SK-N-SH (cell line): ENCODE measurements at regions not wholly inside any gene's neighbourhood (a gene's known extent, or its start where the extent isn't known, plus 50 kb on each side); places are given as distances from the start of the nearest gene placed in this dataset.

Experiments used
- CTCF ChIA-PET: fragments of 300-600, 350-600 bp; formaldehyde crosslinking; extraction: SDS; loops from one replicate; lab custom pipeline; 2021; lab: Yijun Ruan, JAX
- POLR2A ChIA-PET: fragments of 350-600 bp; sonication (Branson Sonifier 250); formaldehyde crosslinking; extraction: SDS; loops from one replicate; lab custom pipeline; 2020; ENCODE audit warnings: antibody characterized with exemption, inconsistent platforms; lab: Yijun Ruan, JAX
- DNase-seq: peaks from one replicate; pipeline ENCODE4 v3.0.0; 2012
- H2AFZ ChIP-seq: fragments of 200-600 bp; sonication (generic); 2 replicates; pipeline ENCODE4 v1.8.1; 2016; ENCODE audit warnings: antibody characterized with exemption, mild to moderate bottlenecking, low read depth
- H3F3A ChIP-seq: fragments of 200-600 bp; sonication (generic); replicated peaks from 2 replicates; pipeline ENCODE3; 2016; ENCODE audit warnings: antibody characterized with exemption, mild to moderate bottlenecking; ENCODE audit not compliant: insufficient read depth
- H3K27ac ChIP-seq, 2 experiments: fragments of 200-500 bp in 1 of 2; fragments of 200-600 bp in 1 of 2; sonication (Bioruptor generic) in 1 of 2; sonication (generic), shearing (Covaris generic) in 1 of 2; 2 replicates each; pipeline versions ENCODE4 v1.5.1 to v1.6.1; 2014 to 2016; ENCODE audit warnings: low read depth in 2 of 2, inconsistent platforms in 1 of 2, low read length in 1 of 2, mild to moderate bottlenecking in 1 of 2, mixed read lengths in 1 of 2
- H3K27me3 ChIP-seq: fragments of 200-600 bp; sonication (generic), shearing (Covaris generic); 2 replicates; pipeline ENCODE4 v1.6.1; 2016; ENCODE audit warnings: mixed run types; ENCODE audit not compliant: insufficient read depth
- H3K36me3 ChIP-seq, 2 experiments: fragments of 200-500 bp in 1 of 2; fragments of 200-600 bp in 1 of 2; sonication (Bioruptor generic) in 1 of 2; sonication (generic) in 1 of 2; replicated peaks in 1 of 2; 2 replicates each; pipeline versions ENCODE3 to v1.5.1; 2014 to 2016; ENCODE audit warnings: low read length in 1 of 2, mild to moderate bottlenecking in 1 of 2; ENCODE audit not compliant: insufficient read depth in 2 of 2, control insufficient read depth in 1 of 2
- H3K4me1 ChIP-seq, 2 experiments: fragments of 200-500 bp in 1 of 2; fragments of 200-600 bp in 1 of 2; sonication (Bioruptor generic) in 1 of 2; sonication (generic), shearing (Covaris generic) in 1 of 2; 2 replicates each; pipeline versions ENCODE4 v1.5.1 to v1.6.1; 2014 to 2016; ENCODE audit warnings: low read depth in 1 of 2, low read length in 1 of 2, mixed run types in 1 of 2; ENCODE audit not compliant: insufficient read depth in 2 of 2, control insufficient read depth in 1 of 2
- H3K4me2 ChIP-seq: fragments of 200-600 bp; sonication (generic), shearing (Covaris generic); 2 replicates; pipeline ENCODE4 v1.6.1; 2017; ENCODE audit warnings: mixed run types
- H3K4me3 ChIP-seq, 2 experiments: fragments of 200-500 bp in 1 of 2; fragments of 200-600 bp in 1 of 2; sonication (Bioruptor generic) in 1 of 2; sonication (generic), shearing (Covaris generic) in 1 of 2; 2 replicates each; pipeline versions ENCODE4 v1.5.1 to v1.8.1; 2014 to 2016; ENCODE audit warnings: low read depth in 2 of 2, inconsistent platforms in 1 of 2, low read length in 1 of 2, mild to moderate bottlenecking in 1 of 2, mixed read lengths in 1 of 2, moderate library complexity in 1 of 2
- H3K79me2 ChIP-seq: fragments of 200-600 bp; sonication (generic); 2 replicates; pipeline ENCODE4 v1.8.1; 2017; ENCODE audit warnings: mild to moderate bottlenecking; ENCODE audit not compliant: insufficient read depth
- H3K9ac ChIP-seq: fragments of 200-600 bp; sonication (generic); 2 replicates; pipeline ENCODE4 v1.6.1; 2017; ENCODE audit warnings: mixed run types
- H3K9me2 ChIP-seq: fragments of 200-600 bp; sonication (generic); 2 replicates; pipeline ENCODE4 v1.6.1; 2017; ENCODE audit warnings: mixed run types
- H3K9me3 ChIP-seq: fragments of 200-600 bp; sonication (generic); 2 replicates; pipeline ENCODE4 v1.6.1; 2017; ENCODE audit warnings: mixed run types, mild to moderate bottlenecking, moderate library complexity
- H4K20me1 ChIP-seq: fragments of 200-600 bp; sonication (generic); 2 replicates; pipeline ENCODE4 v1.6.1; 2017; ENCODE audit warnings: mild to moderate bottlenecking, mixed run types; ENCODE audit not compliant: insufficient read depth
- FOXJ3 ChIP-seq: sonication (generic); formaldehyde crosslinking; IDR thresholded peaks from 2 replicates; pipeline ENCODE4 v1.5.1; 2020; ENCODE audit warnings: mild to moderate bottlenecking, missing genetic modification reagents
- GATA2 ChIP-seq: sonication (generic); formaldehyde crosslinking; IDR thresholded peaks from 2 replicates; pipeline ENCODE4 v1.5.0; 2020; ENCODE audit warnings: mild to moderate bottlenecking, missing genetic modification reagents
- NFIC ChIP-seq: IDR thresholded peaks from 2 replicates; pipeline ENCODE4 v1.4.0; 2012; ENCODE audit warnings: borderline replicate concordance
- POLR2AphosphoS5 ChIP-seq: IDR thresholded peaks from 2 replicates; pipeline ENCODE4 v1.6.1; 2012; ENCODE audit warnings: low read depth, low read length
- RCOR1 ChIP-seq: fragments of 150-350 bp; IDR thresholded peaks from 2 replicates; pipeline ENCODE4 v1.6.1; 2017; ENCODE audit warnings: antibody characterized with exemption, low read length
- RXRA ChIP-seq: IDR thresholded peaks from 2 replicates; pipeline ENCODE4 v1.4.0; 2012; ENCODE audit warnings: low read depth, mild to moderate bottlenecking, borderline replicate concordance
- SIN3A ChIP-seq: IDR thresholded peaks from 2 replicates; pipeline ENCODE4 v1.6.1; 2012; ENCODE audit warnings: low read depth, mild to moderate bottlenecking, low read length, moderate library complexity, borderline replicate concordance
- TCF12 ChIP-seq: IDR thresholded peaks from 2 replicates; pipeline ENCODE4 v1.4.0; 2012
- YY1 ChIP-seq: IDR thresholded peaks from 2 replicates; pipeline ENCODE4 v1.4.0; 2012; ENCODE audit warnings: low read depth, mild to moderate bottlenecking
- WGBS: methylation state at CpG from one replicate; pipeline ENCODE4 v1.1.6; 2017; ENCODE audit warnings: low lambda C conversion rate; 5-methylcytosine and 5-hydroxymethylcytosine counted together
- TF ChIP-seq, protein P1 (sequence below): IDR thresholded peaks from 2 replicates; pipeline ENCODE4 v1.4.0; 2012; ENCODE audit warnings: low read depth, borderline replicate concordance
- TF ChIP-seq, protein P2 (sequence below): fragments of 200-600 bp; sonication (generic); IDR thresholded peaks from 2 replicates; pipeline ENCODE4 v1.6.1; 2017; ENCODE audit warnings: antibody characterized with exemption, mild to moderate bottlenecking, moderate library complexity
- TF ChIP-seq, protein P3 (sequence below): IDR thresholded peaks from 2 replicates; pipeline ENCODE4 v1.4.0; 2012; ENCODE audit warnings: low read depth, borderline replicate concordance

DNA sequence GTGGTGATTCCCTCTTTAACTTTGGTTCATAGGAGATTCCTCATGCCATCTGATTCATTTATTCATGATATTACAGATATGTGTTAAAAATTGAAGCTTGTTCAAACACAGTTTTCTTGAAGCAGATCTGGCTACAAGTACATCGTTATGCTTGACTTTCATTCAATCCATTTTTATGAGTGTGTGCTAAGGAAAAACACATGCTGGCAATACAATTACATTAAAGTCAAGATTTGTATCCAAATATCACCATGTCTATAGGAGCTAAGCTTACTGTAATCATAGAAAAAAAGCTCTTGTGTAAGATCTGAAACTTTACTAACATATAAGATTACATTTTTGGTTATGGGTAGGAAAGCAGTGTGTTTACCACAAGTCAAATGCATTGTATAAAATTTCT, 151.8 kb upstream of the FAT1 start:
- H3K9me2 ChIP-seq: no peaks in the 10 kb centered on the region
- CTCF ChIA-PET: no interaction called here
- H3K27ac ChIP-seq: no peak overlapping the region
- H3F3A ChIP-seq: no peaks in the 10 kb centered on the region
- H2AFZ ChIP-seq: no peak overlapping the region
- no peak overlapping the region for H3K4me2 ChIP-seq
- H3K9ac ChIP-seq: no peak overlapping the region
- WGBS: 23% methylated on average over 1 of the region's 1 CpG
- no peaks in the 10 kb centered on the region for H3K4me1 ChIP-seq
- no peaks in the 10 kb centered on the region for H3K36me3 ChIP-seq
- DNase-seq: no peak
- TF ChIP-seq, protein P1, sequence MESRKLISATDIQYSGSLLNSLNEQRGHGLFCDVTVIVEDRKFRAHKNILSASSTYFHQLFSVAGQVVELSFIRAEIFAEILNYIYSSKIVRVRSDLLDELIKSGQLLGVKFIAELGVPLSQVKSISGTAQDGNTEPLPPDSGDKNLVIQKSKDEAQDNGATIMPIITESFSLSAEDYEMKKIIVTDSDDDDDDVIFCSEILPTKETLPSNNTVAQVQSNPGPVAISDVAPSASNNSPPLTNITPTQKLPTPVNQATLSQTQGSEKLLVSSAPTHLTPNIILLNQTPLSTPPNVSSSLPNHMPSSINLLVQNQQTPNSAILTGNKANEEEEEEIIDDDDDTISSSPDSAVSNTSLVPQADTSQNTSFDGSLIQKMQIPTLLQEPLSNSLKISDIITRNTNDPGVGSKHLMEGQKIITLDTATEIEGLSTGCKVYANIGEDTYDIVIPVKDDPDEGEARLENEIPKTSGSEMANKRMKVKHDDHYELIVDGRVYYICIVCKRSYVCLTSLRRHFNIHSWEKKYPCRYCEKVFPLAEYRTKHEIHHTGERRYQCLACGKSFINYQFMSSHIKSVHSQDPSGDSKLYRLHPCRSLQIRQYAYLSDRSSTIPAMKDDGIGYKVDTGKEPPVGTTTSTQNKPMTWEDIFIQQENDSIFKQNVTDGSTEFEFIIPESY: no peak
- TF ChIP-seq YY1 (no peak), GATA2 (CRISPR knock-in tag) (no peak), TCF12 (no peak)
- no peaks in the 10 kb centered on the region for H3K27me3 ChIP-seq
- H3K9me3 ChIP-seq: no peaks in the 10 kb centered on the region
- POLR2A ChIA-PET: no interaction called here
- no peaks in the 10 kb centered on the region for H3K79me2 ChIP-seq
- H4K20me1 ChIP-seq: no peaks in the 10 kb centered on the region
- H3K4me3 ChIP-seq: no peak overlapping the region

DNA sequence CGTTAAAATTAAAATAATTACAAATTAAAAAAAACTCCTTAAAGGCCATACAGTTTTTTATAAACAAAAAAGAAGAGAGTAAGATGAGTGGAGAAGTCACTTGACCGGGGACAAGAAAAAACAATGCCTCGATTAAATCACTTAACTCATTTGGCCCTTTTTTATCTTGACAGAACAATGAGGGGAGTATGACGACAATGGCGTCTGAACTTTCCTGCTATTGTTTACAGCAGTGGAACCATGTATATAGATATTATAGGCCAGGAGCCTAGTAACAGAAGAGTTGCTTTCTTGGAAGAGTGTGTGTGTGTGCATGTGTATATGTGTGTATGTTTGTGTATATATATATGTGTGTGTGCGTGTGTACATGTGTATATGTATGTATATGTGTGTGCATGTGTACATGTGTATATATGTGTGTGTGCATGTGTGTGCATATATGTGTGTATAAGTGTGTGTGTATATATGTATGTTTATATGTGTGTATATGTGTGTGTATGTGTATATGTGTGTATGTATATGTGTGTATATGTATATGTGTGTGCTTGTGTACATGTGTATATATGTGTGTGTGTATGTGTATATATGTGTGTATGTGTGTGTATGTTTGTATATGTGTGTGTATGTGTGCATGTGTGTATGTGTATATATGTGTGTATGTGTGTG, 153.4 kb upstream of the FAT1 start:
- WGBS: 40% methylated on average over 6 of the region's 6 CpGs
- H2AFZ ChIP-seq: no peak overlapping the region
- H3K27me3 ChIP-seq: no peaks in the 10 kb centered on the region
- no peak for DNase-seq
- no peaks in the 10 kb centered on the region for H3K9me2 ChIP-seq
- no peaks in the 10 kb centered on the region for H3K4me1 ChIP-seq
- H4K20me1 ChIP-seq: no peaks in the 10 kb centered on the region
- H3K4me3 ChIP-seq: no peak overlapping the region
- H3F3A ChIP-seq: no peaks in the 10 kb centered on the region
- TF ChIP-seq, protein P1: no peak
- TF ChIP-seq, protein P2, sequence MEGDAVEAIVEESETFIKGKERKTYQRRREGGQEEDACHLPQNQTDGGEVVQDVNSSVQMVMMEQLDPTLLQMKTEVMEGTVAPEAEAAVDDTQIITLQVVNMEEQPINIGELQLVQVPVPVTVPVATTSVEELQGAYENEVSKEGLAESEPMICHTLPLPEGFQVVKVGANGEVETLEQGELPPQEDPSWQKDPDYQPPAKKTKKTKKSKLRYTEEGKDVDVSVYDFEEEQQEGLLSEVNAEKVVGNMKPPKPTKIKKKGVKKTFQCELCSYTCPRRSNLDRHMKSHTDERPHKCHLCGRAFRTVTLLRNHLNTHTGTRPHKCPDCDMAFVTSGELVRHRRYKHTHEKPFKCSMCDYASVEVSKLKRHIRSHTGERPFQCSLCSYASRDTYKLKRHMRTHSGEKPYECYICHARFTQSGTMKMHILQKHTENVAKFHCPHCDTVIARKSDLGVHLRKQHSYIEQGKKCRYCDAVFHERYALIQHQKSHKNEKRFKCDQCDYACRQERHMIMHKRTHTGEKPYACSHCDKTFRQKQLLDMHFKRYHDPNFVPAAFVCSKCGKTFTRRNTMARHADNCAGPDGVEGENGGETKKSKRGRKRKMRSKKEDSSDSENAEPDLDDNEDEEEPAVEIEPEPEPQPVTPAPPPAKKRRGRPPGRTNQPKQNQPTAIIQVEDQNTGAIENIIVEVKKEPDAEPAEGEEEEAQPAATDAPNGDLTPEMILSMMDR: no peak
- TF ChIP-seq FOXJ3 (CRISPR knock-in tag) (no peak), POLR2AphosphoS5 (no peak), SIN3A (no peak), RCOR1 (no peak), NFIC (no peak), RXRA (no peak)
- TF ChIP-seq, protein P3, sequence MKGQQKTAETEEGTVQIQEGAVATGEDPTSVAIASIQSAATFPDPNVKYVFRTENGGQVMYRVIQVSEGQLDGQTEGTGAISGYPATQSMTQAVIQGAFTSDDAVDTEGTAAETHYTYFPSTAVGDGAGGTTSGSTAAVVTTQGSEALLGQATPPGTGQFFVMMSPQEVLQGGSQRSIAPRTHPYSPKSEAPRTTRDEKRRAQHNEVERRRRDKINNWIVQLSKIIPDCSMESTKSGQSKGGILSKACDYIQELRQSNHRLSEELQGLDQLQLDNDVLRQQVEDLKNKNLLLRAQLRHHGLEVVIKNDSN: no peak
- no peaks in the 10 kb centered on the region for H3K9me3 ChIP-seq
- ChIA-PET POLR2A (no interaction called here), CTCF (no interaction called here)
- H3K79me2 ChIP-seq: no peaks in the 10 kb centered on the region
- H3K9ac ChIP-seq: no peak overlapping the region
- H3K4me2 ChIP-seq: no peak overlapping the region
- no peaks in the 10 kb centered on the region for H3K36me3 ChIP-seq
- H3K27ac ChIP-seq: no peak overlapping the region
